OCI-LY1 (cell line): ENCODE measurements at regions not wholly inside any gene's neighbourhood (a gene's known extent, or its start where the extent isn't known, plus 50 kb on each side); places are given as distances from the start of the nearest gene placed in this dataset.

Source experiments
- H2AFZ ChIP-seq: fragments of 200-600 bp; sonication (generic), shearing (Covaris generic); 2 replicates; pipeline ENCODE4 v1.6.0; 2014; ENCODE audit warnings: antibody characterized with exemption, mild to moderate bottlenecking, low read length
- H3F3A ChIP-seq: fragments of 200-600 bp; sonication (generic), shearing (Covaris generic); 2 replicates; pipeline ENCODE4 v1.6.0; 2014; ENCODE audit warnings: mild to moderate bottlenecking, antibody characterized with exemption, low read length, moderate library complexity; ENCODE audit not compliant: insufficient read depth
- H3K27ac ChIP-seq: fragments of 200-600 bp; sonication (generic); 2 replicates; pipeline ENCODE4 v1.5.1; 2014; ENCODE audit warnings: low read length, mixed run types, mild to moderate bottlenecking, low read depth; ENCODE audit not compliant: poor library complexity, severe bottlenecking
- H3K27me3 ChIP-seq: fragments of 200-600 bp; sonication (generic); 2 replicates; pipeline ENCODE4 v1.6.0; 2014; ENCODE audit warnings: antibody characterized with exemption, mild to moderate bottlenecking, low read length, moderate library complexity; ENCODE audit not compliant: insufficient read depth
- H3K36me3 ChIP-seq: fragments of 200-600 bp; sonication (generic); 2 replicates; pipeline ENCODE4 v1.6.1; 2014; ENCODE audit warnings: mild to moderate bottlenecking, antibody characterized with exemption, low read length, moderate library complexity, mixed read lengths; ENCODE audit not compliant: insufficient read depth
- H3K4me1 ChIP-seq: fragments of 200-600 bp; sonication (generic); 2 replicates; pipeline ENCODE4 v1.5.1; 2014; ENCODE audit warnings: mild to moderate bottlenecking, low read length, moderate library complexity; ENCODE audit not compliant: insufficient read depth, severe bottlenecking
- H3K4me2 ChIP-seq: fragments of 200-600 bp; sonication (generic), shearing (Covaris generic); 2 replicates; pipeline ENCODE4 v1.6.1; 2014; ENCODE audit warnings: low read length
- H3K4me3 ChIP-seq: fragments of 200-600 bp; sonication (generic); 2 replicates; pipeline ENCODE4 v1.5.1; 2014; ENCODE audit warnings: low read length, low read depth, mild to moderate bottlenecking, mixed read lengths; ENCODE audit not compliant: poor library complexity, severe bottlenecking
- H3K79me2 ChIP-seq: fragments of 200-600 bp; shearing (Covaris generic); 2 replicates; pipeline ENCODE4 v1.6.1; 2016; ENCODE audit warnings: mixed run types, low read length, mixed read lengths; ENCODE audit not compliant: insufficient read depth
- H3K9ac ChIP-seq: fragments of 200-600 bp; sonication (generic), shearing (Covaris generic); 2 replicates; pipeline ENCODE4 v1.6.1; 2014; ENCODE audit warnings: mild to moderate bottlenecking, low read length, mixed read lengths
- H3K9me2 ChIP-seq: fragments of 200-600 bp; sonication (generic), shearing (Covaris generic); 2 replicates; pipeline ENCODE4 v1.6.1; 2014; ENCODE audit warnings: low read depth, mild to moderate bottlenecking, low read length, mixed read lengths
- H3K9me3 ChIP-seq: fragments of 200-600 bp; shearing (Covaris generic); 2 replicates; pipeline ENCODE4 v1.6.1; 2014; ENCODE audit warnings: low read length, mixed read lengths
- H4K20me1 ChIP-seq: fragments of 200-600 bp; sonication (generic), shearing (Covaris generic); 2 replicates; pipeline ENCODE4 v1.6.0; 2016; ENCODE audit warnings: mild to moderate bottlenecking, low read length; ENCODE audit not compliant: insufficient read depth
- EZH2 ChIP-seq: fragments of 200-600 bp; sonication (generic), shearing (Covaris generic); IDR thresholded peaks from 2 replicates; pipeline ENCODE4 v1.8.0; 2017; ENCODE audit warnings: borderline replicate concordance, mixed run types, mild to moderate bottlenecking, antibody characterized with exemption, low read length, moderate library complexity, mixed read lengths
- TF ChIP-seq, protein P1 (sequence below): fragments of 200-600 bp; sonication (generic), shearing (Covaris generic); IDR thresholded peaks from 2 replicates; pipeline ENCODE4 v1.5.1; 2017; ENCODE audit warnings: mild to moderate bottlenecking, antibody characterized with exemption, low read length, moderate library complexity, mixed read lengths

- Histone ChIP-seq H3F3A (no peaks in the 10 kb centered on the region), H3K27me3 (no peaks in the 10 kb centered on the region), H3K9me2 (no peaks in the 10 kb centered on the region), H3K27ac (no peak overlapping the region), H3K4me3 (no peak overlapping the region), H3K4me2 (no peak overlapping the region), H4K20me1 (no peaks in the 10 kb centered on the region), H3K9me3 (no peaks in the 10 kb centered on the region), H2AFZ (no peak overlapping the region), H3K9ac (no peak overlapping the region), H3K79me2 (no peaks in the 10 kb centered on the region), H3K36me3 (no peaks in the 10 kb centered on the region), H3K4me1 (no peaks in the 10 kb centered on the region)
- no peak for TF ChIP-seq EZH2
- TF ChIP-seq, protein P1, sequence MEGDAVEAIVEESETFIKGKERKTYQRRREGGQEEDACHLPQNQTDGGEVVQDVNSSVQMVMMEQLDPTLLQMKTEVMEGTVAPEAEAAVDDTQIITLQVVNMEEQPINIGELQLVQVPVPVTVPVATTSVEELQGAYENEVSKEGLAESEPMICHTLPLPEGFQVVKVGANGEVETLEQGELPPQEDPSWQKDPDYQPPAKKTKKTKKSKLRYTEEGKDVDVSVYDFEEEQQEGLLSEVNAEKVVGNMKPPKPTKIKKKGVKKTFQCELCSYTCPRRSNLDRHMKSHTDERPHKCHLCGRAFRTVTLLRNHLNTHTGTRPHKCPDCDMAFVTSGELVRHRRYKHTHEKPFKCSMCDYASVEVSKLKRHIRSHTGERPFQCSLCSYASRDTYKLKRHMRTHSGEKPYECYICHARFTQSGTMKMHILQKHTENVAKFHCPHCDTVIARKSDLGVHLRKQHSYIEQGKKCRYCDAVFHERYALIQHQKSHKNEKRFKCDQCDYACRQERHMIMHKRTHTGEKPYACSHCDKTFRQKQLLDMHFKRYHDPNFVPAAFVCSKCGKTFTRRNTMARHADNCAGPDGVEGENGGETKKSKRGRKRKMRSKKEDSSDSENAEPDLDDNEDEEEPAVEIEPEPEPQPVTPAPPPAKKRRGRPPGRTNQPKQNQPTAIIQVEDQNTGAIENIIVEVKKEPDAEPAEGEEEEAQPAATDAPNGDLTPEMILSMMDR: no peak
Observed at GRCh38 chr6:69594405-69594804, 202.4 kb downstream of the LMBRD1 start.

DNA sequence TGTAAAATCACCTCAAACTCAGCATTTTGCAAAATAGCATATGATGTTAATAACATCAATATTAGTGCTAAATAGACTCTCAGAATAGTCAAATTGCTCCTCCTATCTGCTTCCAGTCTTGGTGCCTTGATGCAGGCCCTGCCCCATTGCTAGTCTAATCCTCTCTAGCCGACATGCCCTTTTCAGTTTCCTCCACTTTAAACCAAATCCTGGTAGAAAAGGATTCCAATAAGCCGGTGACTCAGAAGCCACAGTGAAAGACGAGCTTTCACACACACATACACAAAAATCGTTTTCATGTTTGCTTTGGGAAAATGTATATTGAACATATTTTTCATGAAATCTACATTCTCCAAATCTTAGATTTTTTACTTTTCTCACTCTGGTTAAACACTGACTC, 203.1 kb downstream of the LMBRD1 start:
- no peak overlapping the region for H2AFZ ChIP-seq
- no peaks in the 10 kb centered on the region for H3K36me3 ChIP-seq
- no peak overlapping the region for H3K4me3 ChIP-seq
- H3K9me3 ChIP-seq: no peaks in the 10 kb centered on the region
- no peaks in the 10 kb centered on the region for H3K4me1 ChIP-seq
- no peaks in the 10 kb centered on the region for H3K27me3 ChIP-seq
- TF ChIP-seq, protein P1: no peak
- TF ChIP-seq EZH2: no peak
- no peaks in the 10 kb centered on the region for H3K9me2 ChIP-seq
- no peaks in the 10 kb centered on the region for H3F3A ChIP-seq
- H3K9ac ChIP-seq: no peak overlapping the region
- H3K27ac ChIP-seq: no peak overlapping the region
- H4K20me1 ChIP-seq: no peaks in the 10 kb centered on the region
- no peaks in the 10 kb centered on the region for H3K79me2 ChIP-seq
- H3K4me2 ChIP-seq: no peak overlapping the region

- H3F3A ChIP-seq: no peaks in the 10 kb centered on the region
- H2AFZ ChIP-seq: no peak overlapping the region
- no peaks in the 10 kb centered on the region for H3K4me1 ChIP-seq
- H3K4me2 ChIP-seq: no peak overlapping the region
- no peaks in the 10 kb centered on the region for H3K36me3 ChIP-seq
- no peaks in the 10 kb centered on the region for H3K79me2 ChIP-seq
- H3K9me3 ChIP-seq: no peaks in the 10 kb centered on the region
- TF ChIP-seq, protein P1: no peak
- no peak for TF ChIP-seq EZH2
- no peak overlapping the region for H3K4me3 ChIP-seq
- no peaks in the 10 kb centered on the region for H3K9me2 ChIP-seq
- no peak overlapping the region for H3K9ac ChIP-seq
- no peak overlapping the region for H3K27ac ChIP-seq
- H3K27me3 ChIP-seq: no peaks in the 10 kb centered on the region
- H4K20me1 ChIP-seq: no peaks in the 10 kb centered on the region
Observed at GRCh38 chr6:69589626-69590025, 207.2 kb downstream of the LMBRD1 start.
